PFSK-1 (cell line): ENCODE measurements at regions not wholly inside any gene's neighbourhood (a gene's known extent, or its start where the extent isn't known, plus 50 kb on each side); places are given as distances from the start of the nearest gene placed in this dataset.

Source experiments
- FOXP2 ChIP-seq: optimal IDR thresholded peaks from 2 replicates; pipeline ENCODE3; 2011; ENCODE audit warnings: borderline replicate concordance, control low read depth, inconsistent platforms; ENCODE audit not compliant: insufficient read depth; ENCODE audit errors: extremely low read length, extremely low read depth
- POLR2AphosphoS5 ChIP-seq: IDR thresholded peaks from 2 replicates; pipeline ENCODE4 v1.6.1; 2012; ENCODE audit warnings: low read depth, mild to moderate bottlenecking, control low read depth, low read length, moderate library complexity
- SIN3A ChIP-seq: IDR thresholded peaks from 2 replicates; pipeline ENCODE4 v1.6.1; 2012; ENCODE audit warnings: mild to moderate bottlenecking, low read length, moderate library complexity, borderline replicate concordance; ENCODE audit not compliant: insufficient read depth
- TAF1 ChIP-seq: IDR thresholded peaks from 2 replicates; pipeline ENCODE4 v1.6.1; 2012; ENCODE audit warnings: low read length, control low read depth, borderline replicate concordance; ENCODE audit not compliant: insufficient read depth

GRCh38 chr20:7257692-7258466 is 490.4 kb downstream of the BMP2 start:
- no peak for TF ChIP-seq FOXP2
- no peak for TF ChIP-seq TAF1
- no peak for TF ChIP-seq SIN3A
- TF ChIP-seq POLR2AphosphoS5, result no peak
